GM19452 (cell line): ENCODE measurements at regions not wholly inside any gene's neighbourhood (a gene's known extent, or its start where the extent isn't known, plus 50 kb on each side); places are given as distances from the start of the nearest gene placed in this dataset.
"Not testable (repeated sequence)": the region's sequence is repeated elsewhere in the genome, so short reads cannot be mapped to it uniquely, and the experiment has no call there.

Experiments
- ATAC-seq: cut with Tn5 transposase; IDR thresholded peaks from one replicate; pipeline ENCODE4 v1.9.1; 2021; ENCODE audit not compliant: unreplicated experiment

- no peak for ATAC-seq
Observed at GRCh38 chr13:59061621-59062020, 1102.1 kb downstream of the DIAPH3 start.

DNA sequence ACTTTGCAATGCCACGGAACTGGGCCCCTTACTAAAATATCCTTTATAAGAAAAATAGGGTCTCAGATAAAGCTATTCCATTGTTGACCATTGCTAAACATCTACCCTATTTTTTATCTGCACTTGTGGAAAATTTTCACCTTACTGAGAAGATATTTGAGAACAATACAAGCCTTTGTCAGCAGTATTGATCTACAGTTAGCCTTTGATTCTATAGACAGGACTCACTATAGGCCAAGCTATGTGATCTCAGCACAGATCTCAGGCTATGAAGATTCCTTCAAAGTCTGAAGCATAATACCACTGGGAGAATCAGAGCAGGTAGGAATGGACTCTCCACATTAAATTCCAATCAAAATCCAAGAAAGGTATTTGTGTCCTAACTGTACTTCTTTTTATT is 1099.7 kb downstream of the DIAPH3 start:
- ATAC-seq: no peak

DNA sequence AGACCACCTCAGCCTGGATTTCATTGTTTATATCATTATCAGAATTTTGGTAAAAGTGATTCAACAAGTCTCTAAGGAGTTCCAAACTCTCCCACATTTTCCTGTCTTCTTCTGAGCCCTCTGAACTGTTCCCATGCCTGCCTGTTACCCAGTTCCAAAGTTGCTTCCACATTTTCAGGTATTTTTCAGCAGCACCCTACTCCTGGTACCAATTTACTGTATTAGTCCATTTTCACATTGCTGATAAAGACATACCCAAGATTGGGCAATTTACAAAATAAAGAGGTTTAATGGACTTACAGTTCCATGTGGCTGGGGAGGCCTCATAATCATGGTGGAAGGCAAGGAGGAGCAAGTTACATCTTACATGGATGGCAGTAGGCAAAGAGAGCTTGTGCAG is 1087.3 kb downstream of the DIAPH3 start:
- not testable (repeated sequence) for ATAC-seq

- no peak for ATAC-seq
Observed at GRCh38 chr13:59086147-59086546, 1077.6 kb downstream of the DIAPH3 start.

DNA sequence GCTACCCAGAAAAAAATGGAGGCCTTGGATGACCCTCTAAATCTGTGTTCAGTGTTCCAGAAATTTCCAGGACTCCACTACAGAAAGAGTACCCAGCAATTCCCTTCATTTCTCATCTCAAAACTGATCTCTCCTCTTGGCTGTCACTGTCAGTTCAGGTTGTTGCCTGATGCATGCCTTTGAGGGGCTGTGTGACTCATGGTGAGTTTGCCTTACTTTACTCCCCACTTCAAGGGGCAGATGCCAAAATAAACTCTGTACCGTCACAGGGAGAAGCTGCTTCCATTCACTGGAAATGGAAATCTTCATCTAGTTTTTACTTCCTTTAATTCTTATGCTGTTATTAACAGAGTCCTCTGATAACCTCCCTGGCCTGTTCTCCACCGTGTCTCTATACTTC is 1075.0 kb downstream of the DIAPH3 start:
- no peak for ATAC-seq

- no peak for ATAC-seq
Observed at GRCh38 chr13:59094181-59094580, 1069.5 kb downstream of the DIAPH3 start.

DNA sequence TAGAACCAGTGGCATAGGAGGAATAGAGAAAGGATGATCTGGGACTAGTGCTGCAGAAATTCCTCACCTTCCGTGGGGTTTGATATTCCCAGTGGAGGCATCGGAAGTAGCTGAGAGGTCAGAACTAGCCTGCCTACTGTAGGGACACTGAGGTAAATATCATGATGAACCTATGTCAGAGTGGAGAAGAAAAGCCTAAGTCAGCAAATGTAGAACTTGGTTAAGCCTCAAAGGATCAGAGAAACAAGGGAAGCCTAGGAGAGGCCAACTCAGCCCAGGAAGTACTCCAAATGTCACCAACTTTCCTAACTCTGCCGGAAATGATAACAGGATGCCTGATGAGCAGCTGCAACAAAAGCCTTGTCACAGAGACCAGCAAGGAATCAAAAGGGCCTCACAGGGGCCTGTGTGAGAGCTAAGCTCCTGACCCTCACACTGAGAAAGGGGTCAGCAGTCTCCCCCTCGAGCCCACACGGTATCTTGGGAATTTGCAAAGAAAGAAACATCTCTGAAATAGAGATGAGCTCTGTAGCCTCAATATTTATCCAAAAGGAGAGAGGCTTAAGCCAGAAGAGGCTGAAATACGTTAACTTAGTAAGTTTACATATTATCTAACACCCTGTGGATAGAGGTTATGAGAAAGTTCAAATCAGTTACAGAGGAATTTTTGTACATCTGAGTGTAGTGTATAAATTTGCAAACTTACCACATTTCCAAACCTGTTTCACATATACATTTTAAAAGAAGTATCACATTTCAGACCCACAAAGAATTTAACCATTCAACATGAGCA is 1064.3 kb downstream of the DIAPH3 start:
- no peak for ATAC-seq

- ATAC-seq: no peak
Observed at GRCh38 chr13:59103004-59103768, 1060.5 kb downstream of the DIAPH3 start.

DNA sequence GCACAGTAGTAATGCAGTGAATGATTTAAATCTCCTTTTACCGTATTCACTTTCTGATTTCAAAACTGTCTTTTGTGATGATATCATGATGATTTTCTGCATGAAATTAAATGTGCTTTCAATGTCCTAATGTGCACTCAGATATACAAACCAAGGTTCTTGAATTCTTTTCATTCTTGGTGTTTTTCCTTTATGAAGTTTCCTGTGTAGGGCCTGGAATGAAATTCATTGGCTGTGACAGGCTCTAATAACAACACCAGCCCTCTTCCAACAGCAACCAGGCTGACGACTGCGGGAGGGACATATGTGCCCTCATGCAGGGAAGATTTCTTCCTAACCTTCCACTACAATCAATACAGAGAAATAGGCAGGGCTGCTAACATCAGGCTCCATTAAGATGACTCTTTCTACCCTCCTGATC is 1052.0 kb downstream of the DIAPH3 start:
- no peak for ATAC-seq

GRCh38 chr13:59112221-59112718 is 1051.5 kb downstream of the DIAPH3 start:
- no peak for ATAC-seq

- ATAC-seq: no peak
Observed at GRCh38 chr13:59119475-59119874, 1044.3 kb downstream of the DIAPH3 start.

DNA sequence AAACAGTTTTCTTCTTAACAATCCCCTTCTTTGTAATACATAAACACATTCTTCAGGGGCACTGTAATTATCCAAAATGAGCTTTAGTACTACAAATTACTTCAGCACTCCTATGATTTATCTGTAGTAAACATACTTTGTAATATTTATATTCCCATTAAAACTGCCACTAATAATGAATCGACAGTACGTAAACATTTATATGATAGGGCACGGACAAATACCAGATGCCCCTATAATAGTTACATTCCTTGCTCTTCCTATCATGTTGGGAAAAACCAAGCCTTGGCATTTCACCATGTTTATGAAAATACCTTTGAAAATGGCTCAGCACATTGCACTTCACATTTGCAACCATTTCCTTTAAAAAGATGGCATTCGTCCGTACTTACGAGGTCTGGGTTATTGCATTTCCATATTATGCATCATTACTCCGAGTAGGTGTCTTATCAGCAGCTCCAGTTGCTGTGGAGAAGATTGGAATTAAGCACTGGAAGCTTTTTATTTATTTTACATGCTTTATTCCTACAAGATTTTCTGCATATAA is 1043.4 kb downstream of the DIAPH3 start:
- ATAC-seq: no peak

DNA sequence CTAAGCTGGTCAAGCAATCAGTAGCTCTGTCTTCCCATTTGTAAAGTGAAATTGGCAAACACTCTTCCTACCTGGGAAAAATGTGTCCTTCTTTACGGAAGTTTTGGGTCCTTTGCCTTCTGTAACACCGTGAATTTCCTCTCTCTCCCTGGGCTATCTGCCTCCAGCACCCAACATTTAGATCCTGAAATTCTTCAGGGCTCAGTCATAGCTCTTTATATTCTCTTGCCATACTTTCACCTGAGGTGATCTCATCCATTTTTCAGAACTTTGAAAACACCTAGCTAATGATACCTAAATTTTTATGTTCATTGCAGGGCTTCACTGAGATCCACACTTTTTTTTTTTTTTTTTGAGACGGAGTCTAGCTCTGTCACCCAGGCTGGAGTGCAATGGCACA is 1042.2 kb downstream of the DIAPH3 start:
- no peak for ATAC-seq

GRCh38 chr13:59126474-59126873 is 1037.3 kb downstream of the DIAPH3 start:
- no peak for ATAC-seq

DNA sequence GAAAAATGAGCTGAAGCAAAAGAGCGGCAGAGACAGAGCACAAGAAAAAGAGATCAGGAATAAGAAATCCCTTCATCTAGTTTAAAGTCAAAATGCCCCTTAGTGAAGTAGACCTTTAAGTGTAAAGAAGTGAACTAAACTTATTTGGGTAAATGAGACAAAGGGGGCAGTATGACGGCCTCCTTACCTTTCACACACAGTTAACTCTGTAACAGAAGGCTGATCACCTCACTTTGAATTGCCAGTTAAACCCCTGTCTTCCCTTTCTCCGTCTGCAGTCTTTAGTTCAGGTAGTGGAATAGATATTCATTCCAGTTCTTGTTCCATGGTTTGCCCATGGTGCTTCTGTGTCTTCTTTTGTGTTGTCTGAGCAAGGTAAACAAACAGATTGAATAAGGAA is 1029.8 kb downstream of the DIAPH3 start:
- ATAC-seq: no peak

DNA sequence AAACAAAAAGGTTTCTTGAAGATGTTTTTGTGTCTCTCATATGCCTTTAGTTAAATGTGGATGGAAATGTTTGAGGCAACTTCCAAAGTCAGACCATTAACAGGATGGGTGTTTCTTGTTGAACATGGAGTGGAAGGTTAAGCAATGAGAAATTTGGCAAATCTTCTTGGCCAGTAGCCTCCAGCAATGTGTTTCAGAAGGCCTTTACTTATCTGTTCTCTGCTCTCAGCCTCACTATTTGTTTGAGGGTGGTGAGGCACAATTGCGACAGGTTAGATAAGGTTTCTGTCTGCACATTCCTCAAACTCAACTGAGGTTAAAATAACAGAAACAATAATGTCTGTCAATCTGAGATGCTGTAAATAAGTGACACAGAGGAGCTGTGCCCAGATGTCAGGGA is 1019.0 kb downstream of the DIAPH3 start:
- ATAC-seq: no peak

DNA sequence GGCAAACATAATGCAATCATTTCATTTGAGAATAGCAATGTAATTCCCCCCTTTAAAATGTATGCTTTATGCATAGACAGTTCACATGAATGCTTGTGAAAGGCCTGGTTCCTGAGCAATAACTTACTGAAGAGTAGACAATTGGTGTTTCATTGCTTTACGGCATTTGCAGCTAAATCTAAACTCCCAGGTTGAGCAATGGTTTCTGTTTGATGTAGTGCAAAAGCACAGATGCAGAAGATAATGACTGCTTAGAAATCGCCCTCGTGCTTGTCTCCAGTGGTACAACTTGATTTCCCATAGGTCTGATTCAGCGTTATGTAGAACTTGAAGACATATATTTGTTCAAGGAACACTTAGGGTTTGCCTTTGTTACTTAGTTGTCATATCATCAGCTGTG is 1018.3 kb downstream of the DIAPH3 start:
- no peak for ATAC-seq

- ATAC-seq: no peak
Observed at GRCh38 chr13:59157181-59157580, 1006.5 kb downstream of the DIAPH3 start.

DNA sequence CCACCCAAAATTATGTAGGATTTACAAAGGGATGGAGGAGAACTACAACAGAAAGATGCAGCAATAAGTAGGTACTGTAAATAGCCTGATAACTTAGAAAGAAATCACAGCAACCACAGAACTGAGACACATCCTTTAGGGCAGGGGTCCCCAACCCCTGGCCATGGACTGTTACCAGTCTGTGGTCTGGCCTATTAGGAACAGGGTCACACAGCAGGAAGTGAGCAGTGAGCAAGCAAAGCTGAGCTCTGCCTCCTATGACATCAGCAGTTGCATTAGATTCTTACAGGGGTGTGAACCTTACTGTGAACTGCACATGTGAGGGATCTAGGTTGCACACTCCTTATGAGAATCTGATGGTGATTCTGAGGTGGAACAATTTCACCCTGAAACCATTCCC is 997.6 kb downstream of the DIAPH3 start:
- no peak for ATAC-seq

DNA sequence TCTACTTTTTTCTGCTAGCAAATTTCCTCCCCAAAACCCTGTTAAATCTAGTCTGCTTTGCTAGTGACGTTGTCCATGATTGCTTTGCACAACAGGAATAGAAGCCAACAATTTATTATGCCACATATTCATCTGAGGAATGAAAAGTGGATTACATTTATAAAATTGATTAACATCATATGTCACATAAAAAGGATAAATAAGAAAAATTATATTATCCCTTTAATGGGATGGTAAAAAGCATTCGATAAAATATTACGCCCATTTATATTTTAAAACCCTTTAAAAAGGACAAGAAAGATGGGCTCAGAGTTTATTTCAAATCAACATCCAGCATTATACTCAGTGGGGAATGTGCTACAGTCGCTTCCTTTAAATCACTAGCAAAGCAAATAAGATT is 991.7 kb downstream of the DIAPH3 start:
- ATAC-seq: no peak

DNA sequence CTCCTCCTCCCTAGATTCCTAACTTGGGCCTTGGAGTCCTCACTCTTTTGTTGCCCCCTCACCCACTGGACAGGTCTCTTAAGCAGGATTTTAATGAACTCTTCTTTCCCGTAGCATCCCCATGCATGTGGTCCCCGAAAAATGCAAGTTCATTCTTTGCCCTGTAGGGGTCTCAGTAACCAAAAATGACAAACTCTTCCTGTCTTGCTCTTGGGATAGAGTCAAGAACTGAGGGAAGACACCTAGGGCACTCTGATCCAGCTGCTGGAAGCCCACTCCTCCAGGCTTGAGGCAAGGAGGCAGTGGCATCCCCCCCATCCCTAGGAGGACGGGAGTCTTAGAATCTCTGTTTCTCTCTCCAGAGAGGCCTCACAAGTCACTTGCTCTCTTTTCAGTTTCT is 987.0 kb downstream of the DIAPH3 start:
- ATAC-seq: no peak

GRCh38 chr13:59178344-59178743 is 985.4 kb downstream of the DIAPH3 start:
- no peak for ATAC-seq
